ENCODE measurements at regions not wholly inside any gene's neighbourhood (a gene's known extent, or its start where the extent isn't known, plus 50 kb on each side); places are given as distances from the start of the nearest gene placed in this dataset.
A peak's percentile ranks its signal among the peaks of the same experiment; 100 is the strongest.
"Not testable (repeated sequence)": the region's sequence is repeated elsewhere in the genome, so short reads cannot be mapped to it uniquely, and the experiment has no call there.

DNA sequence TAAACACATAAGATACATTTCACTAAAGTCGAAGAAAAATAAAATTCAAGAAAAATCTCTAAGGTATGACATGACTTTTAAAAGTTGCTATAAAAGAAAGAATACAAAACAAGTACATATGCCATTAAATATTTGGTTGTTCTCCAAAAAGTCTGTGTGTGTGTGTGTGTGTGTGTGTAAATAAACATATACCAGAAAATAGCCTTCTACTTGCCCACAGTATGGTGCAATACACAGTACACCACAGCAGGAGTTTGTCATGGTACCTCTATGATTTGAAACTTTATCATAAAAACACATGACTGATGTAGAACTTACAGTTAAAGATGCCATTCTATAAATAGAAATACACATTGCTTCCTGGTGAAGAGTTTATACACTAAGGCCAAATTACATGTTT lies 692.7 kb upstream of the MGAT4C start:
- DNase-seq (ENCODE audit: low spot score): no peak

- no peak for DNase-seq (ENCODE audit: low spot score)
Measured at GRCh38 chr12:86945685-86946196, 689.5 kb upstream of the MGAT4C start.

GRCh38 chr12:86944197-86944819 lies 688.1 kb upstream of the MGAT4C start:
- not testable (repeated sequence) for DNase-seq (ENCODE audit: low spot score)

GRCh38 chr12:86931714-86932113 lies 675.5 kb upstream of the MGAT4C start:
- no peak for DNase-seq (ENCODE audit: low spot score)

DNA sequence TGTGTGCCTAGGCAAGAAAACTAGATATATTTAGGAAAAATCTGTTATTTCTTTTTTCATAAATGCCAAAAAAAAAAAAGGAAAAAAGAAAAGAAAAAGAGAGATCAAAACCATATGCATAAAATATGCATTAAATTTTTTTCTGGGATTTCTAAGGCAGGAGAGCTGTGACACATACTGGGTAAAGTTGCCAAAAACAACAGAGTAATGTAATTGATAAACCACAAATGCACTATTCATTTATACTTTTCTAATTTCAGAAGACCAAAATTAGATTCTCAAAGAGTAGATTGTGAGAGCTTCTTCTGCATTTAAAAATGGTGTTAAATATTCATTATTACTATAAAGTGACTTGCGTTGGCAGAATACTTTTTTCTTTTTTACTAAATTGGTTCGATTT lies 673.8 kb upstream of the MGAT4C start:
- no peak for DNase-seq (ENCODE audit: low spot score)

DNA sequence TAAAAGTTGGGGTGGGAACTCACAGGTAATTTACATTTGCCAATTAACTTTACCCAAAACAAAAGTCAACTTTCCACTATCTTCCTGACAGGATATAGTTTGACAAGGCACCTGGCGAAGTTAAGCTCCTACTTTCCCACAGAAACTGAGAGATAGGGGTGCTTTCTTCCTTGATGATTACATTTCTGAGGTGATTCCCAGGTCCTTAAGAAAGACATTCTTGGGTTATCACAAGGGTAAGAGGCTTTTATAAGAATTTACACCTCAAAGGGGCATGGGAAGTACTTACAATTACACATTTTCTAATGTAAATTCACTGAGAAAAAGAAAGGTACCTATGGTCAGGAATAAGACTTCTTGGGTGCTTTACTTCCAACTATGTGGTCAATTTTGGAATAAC lies 660.9 kb upstream of the MGAT4C start:
- DNase-seq (ENCODE audit: low spot score): no peak

DNA sequence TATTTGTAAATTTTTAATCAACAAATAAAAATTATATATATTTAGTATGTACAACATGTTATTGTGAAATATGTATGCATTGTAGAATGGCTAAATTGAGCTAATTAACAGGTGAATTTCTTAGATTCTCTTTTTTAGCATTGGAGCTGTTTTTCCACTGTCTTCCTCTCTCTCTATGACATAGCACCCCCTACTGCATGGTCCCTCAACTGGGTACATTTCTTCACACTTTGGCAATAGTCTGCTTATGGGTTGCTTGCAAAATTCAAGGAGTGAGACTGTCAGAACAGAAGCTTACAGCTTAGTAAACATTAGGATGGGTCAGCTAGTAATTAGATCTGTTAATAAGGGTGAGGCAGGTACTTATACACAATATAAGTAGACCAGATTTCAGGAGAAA lies 658.5 kb upstream of the MGAT4C start:
- peak; percentile 14 for DNase-seq (ENCODE audit: low spot score)

DNA sequence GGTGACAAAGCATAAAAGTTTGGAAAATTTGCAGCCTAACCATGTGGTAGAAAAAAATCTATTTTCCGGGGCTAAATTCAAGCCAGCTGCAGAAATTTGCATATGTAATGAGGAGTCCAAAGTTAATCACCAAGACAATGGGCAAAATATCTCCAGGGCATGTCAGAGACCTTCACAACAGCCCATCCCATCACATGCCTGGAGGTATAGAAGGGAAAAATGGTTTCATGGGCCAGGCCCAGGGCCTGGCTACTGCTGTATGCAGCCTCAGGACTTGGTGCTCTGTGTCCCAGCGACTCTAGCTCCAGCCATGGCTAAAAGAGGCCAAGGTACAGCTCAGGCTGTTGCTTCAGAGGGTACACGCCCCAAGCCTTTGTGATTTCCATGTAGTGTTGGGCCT lies 655.8 kb upstream of the MGAT4C start:
- no peak for DNase-seq (ENCODE audit: low spot score)

DNA sequence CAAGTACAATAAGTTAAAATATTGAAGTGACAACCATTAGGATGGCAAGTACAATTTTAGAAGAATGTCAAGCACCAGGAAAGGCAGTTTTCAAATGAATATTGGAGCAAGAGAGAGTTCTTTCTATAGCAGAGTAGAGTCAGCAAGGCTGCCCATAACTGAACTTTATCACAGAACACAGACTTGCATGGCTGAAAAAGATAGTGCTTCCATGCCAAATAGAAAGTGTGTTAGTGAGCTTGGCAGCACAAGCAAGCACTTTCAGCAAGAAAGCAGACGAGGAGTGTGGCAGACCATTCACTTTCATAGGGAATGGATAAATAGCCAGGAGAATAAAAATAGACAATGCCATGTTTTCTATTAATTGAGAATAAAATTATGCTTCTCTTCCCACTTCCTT lies 647.0 kb upstream of the MGAT4C start:
- no peak for DNase-seq (ENCODE audit: low spot score)

GRCh38 chr12:86860776-86861175 lies 604.6 kb upstream of the MGAT4C start:
- DNase-seq (ENCODE audit: low spot score): no peak

DNA sequence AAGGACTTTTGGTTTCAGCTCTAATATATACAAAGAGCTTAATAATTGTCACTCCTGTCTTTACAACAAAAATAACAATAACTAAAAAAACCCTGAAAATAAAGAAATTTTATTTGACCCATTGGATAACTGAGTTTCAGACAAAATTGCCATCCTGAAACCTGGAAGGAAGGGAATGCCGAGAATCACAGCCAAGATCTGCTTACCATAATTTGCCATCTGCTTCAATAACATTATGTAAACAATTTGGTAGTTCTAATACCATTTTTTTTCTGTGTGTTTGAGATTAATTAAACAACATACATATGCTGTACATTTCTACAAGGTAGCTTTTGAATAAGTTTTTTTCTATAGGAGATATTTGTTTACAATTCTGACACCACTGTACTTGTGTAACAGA lies 596.3 kb upstream of the MGAT4C start:
- peak; percentile 38 for DNase-seq (ENCODE audit: low spot score)

DNA sequence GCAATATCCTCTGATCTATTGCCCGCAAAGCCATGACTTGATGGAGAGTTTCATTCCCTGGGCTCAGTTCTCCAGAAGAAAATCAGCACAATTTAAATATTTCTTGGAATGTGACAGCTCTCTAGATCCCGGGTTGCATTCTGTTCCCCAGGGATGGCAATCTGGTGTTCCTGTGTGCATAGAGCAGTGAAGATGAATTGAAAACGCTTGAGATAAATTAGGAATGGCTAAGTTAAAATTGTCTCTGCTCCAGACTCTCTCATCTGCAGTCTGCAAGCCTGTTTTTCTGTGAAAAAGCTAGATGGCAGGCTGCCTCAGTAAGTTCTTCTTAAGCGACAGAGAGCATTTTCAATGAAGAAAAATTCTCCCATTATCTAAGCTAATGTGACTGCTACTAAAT lies 582.5 kb upstream of the MGAT4C start:
- DNase-seq (ENCODE audit: low spot score): peak; percentile 61

- no peak for DNase-seq (ENCODE audit: low spot score)
Measured at GRCh38 chr12:86838260-86838659, 582.1 kb upstream of the MGAT4C start.

GRCh38 chr12:86837246-86837645 lies 581.1 kb upstream of the MGAT4C start:
- DNase-seq (ENCODE audit: low spot score): no peak

DNA sequence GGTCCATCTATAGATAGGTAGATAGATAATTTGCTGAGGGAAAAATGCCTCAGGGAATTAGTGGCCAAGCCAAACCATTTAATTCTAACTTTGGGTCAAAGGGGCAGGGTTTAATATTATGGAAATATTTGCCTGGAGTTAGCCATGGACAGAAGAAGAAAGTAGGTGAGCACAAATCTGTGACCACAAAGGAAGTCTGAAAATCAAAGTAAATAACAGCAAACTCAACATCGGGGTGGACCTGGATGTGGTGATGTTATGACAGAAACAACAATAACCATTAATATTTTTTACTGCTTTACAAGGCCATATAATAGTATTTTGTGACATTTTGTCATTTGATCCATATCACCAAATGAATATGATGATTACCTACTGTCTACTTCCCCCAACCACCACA lies 578.0 kb upstream of the MGAT4C start:
- no peak for DNase-seq (ENCODE audit: low spot score)

DNA sequence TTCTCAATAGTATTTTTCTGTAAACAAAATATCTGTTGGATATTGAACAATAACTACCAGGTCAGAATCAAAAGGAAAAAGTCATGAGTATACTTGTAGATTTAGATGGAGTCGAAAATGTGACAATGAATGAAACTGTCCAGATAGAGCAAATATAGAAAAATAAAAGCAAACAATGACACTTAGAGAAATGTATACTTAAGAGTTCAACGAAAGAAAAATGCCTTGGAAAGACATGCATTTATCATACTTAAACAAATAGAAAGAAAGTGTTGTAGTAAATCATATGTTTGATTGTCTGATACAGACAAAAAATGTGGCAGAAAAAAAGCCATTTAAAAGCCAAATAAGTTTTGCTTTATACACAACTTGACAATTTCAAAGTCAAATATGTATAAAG lies 571.2 kb upstream of the MGAT4C start:
- no peak for DNase-seq (ENCODE audit: low spot score)

GRCh38 chr12:86826051-86826450 lies 569.9 kb upstream of the MGAT4C start:
- no peak for DNase-seq (ENCODE audit: low spot score)

DNA sequence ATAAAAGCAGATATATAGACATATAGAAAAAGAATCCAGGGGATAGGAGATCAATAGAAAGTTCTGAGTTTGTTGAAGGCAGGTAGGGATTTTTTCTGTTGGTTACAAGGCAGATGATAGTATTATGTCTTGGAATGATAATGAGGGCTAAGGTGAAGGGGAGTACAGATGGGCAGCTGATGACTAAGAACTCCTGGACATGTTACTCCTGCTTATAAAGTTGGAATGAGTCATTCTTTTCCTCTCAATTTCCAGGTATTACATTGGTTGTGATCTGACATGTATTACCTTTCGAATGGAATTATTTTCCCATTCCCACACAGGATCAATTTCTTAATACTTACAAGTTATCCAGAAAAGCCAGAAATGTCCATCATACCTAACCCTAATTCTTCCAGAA lies 545.2 kb upstream of the MGAT4C start:
- no peak for DNase-seq (ENCODE audit: low spot score)

DNA sequence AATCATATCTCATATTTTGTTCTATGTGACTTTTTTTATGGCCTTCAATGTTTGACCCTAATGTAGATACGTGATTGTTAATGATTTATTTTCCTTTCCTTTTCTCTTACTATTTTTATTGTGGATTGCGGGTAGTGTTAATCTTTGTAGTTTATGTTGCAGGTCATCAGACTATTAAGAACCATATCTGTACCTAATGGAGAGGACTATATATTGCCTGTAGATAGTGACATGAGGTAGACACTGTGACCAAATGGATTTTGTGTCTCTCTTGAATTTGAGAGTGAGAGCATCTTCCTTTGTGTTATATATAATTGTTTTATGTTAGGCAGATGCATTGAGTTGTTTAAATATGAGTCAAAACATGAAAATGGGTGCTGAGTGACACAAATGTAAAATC lies 543.4 kb upstream of the MGAT4C start:
- no peak for DNase-seq (ENCODE audit: low spot score)

DNA sequence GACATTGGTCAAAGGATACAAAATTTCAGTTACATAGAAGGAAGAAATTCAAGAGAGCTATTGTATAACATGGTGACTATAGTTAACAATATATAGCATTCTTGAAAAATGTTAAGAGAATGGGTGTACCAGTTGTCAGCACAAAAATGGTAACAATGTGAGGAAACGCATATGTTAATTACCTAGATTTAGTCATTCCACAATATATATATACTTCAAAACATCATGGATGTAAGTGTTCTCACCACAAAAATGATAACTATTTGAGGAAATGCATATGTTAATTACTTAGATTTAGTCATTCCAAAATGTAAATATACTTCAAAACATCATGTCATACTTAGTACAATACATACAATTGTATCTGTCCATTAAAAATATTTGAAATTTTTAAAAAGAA lies 540.4 kb upstream of the MGAT4C start:
- DNase-seq (ENCODE audit: low spot score): no peak

GRCh38 chr12:86788661-86789060 lies 532.5 kb upstream of the MGAT4C start:
- no peak for DNase-seq (ENCODE audit: low spot score)

DNA sequence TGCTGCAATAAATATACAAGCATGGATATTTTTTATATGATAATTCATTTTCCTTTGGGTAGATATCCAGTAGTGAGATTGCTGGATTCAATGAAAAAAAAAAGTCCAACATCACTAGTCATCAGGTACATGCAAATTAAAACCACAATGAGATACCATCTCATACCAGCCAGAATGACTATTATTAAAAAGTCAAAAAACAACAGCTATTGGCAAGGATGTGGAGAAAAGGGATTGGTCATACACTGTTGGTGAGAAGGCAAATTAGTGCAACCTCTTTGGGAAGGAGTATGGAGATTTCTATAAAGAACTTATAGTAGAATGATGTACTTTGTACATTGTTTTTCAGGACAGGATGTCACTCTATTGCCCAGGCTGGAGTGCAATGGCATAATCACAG lies 531.2 kb upstream of the MGAT4C start:
- DNase-seq (ENCODE audit: low spot score): no peak

- no peak for DNase-seq (ENCODE audit: low spot score)
Measured at GRCh38 chr12:86777325-86777724, 521.1 kb upstream of the MGAT4C start.

DNA sequence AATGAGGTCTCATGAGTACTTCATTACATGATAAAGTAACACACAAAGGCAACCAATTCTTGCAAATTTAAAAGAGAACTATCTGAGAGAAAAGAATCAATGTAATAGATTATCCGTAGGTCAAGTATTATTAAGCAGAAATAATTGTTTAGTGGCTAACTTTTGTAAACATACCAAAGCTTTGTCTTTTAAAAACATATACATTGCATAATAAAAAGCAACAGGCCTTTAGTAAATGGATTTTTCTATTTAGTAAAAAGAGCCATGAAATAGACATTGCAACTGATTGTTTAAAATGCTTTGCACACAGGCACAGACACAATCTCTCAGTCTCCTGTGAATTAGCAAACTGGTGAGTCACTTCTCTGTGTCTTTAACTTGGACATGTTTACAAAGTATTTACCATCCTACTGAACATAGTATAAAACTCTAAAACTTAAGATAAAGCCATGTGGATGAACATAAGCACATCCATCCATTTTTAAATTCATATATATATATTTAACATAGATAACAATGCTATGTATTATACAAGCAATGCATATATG lies 518.7 kb upstream of the MGAT4C start:
- no peak for DNase-seq (ENCODE audit: low spot score)
